DND-41 (cell line): ENCODE measurements at regions not wholly inside any gene's neighbourhood (a gene's known extent, or its start where the extent isn't known, plus 50 kb on each side); places are given as distances from the start of the nearest gene placed in this dataset.

Experiments
- ATAC-seq: fragments of 200-7000 bp; cut with Tn5 transposase; 3 replicates; pipeline ENCODE4 v1.9.1; 2021; ENCODE audit warnings: low read depth; ENCODE audit not compliant: insufficient read depth
- DNase-seq: peaks from one replicate; pipeline ENCODE4 v3.0.0-alpha.2; 2020
- H2AFZ ChIP-seq: 2 replicates; pipeline ENCODE4 v1.6.0; 2012; ENCODE audit warnings: low read depth, low read length
- H3K27ac ChIP-seq: 2 replicates; pipeline ENCODE4 v1.5.1; 2012; ENCODE audit warnings: low read length, inconsistent platforms
- H3K27me3 ChIP-seq: fragments of 200-600 bp; sonication (generic); 2 replicates; pipeline ENCODE4 v1.6.0; 2012; ENCODE audit warnings: low read length, mild to moderate bottlenecking, inconsistent platforms; ENCODE audit not compliant: insufficient read depth, poor library complexity
- H3K36me3 ChIP-seq: 2 replicates; pipeline ENCODE4 v1.5.1; 2012; ENCODE audit warnings: low read length, inconsistent platforms; ENCODE audit not compliant: insufficient read depth
- H3K4me1 ChIP-seq: 2 replicates; pipeline ENCODE4 v1.5.1; 2012; ENCODE audit warnings: mild to moderate bottlenecking, low read length; ENCODE audit not compliant: insufficient read depth
- H3K4me2 ChIP-seq: 2 replicates; pipeline ENCODE4 v1.6.0; 2012; ENCODE audit warnings: mild to moderate bottlenecking, moderate library complexity, low read length, inconsistent platforms; ENCODE audit not compliant: insufficient read depth
- H3K4me3 ChIP-seq, 2 experiments: fragments of 200-600 bp in 1 of 2; shearing (Covaris generic) in 1 of 2; 2 replicates each; pipeline ENCODE4 v1.5.1; 2012 to 2016; ENCODE audit warnings: inconsistent platforms in 2 of 2, low read length in 2 of 2, mild to moderate bottlenecking in 2 of 2, low read depth in 1 of 2, moderate library complexity in 1 of 2
- H3K79me2 ChIP-seq: 2 replicates; pipeline ENCODE4 v1.6.0; 2012; ENCODE audit warnings: low read length, inconsistent platforms; ENCODE audit not compliant: insufficient read depth
- H3K9ac ChIP-seq: 2 replicates; pipeline ENCODE4 v1.6.0; 2012; ENCODE audit warnings: low read depth, mild to moderate bottlenecking, inconsistent platforms, low read length, moderate library complexity
- H3K9me3 ChIP-seq: 2 replicates; pipeline ENCODE4 v1.5.1; 2012; ENCODE audit warnings: low read length, moderate library complexity, mild to moderate bottlenecking, inconsistent platforms; ENCODE audit not compliant: insufficient read depth, severe bottlenecking
- H4K20me1 ChIP-seq: 2 replicates; pipeline ENCODE4 v1.6.0; 2012; ENCODE audit warnings: low read length; ENCODE audit not compliant: insufficient read depth
- EZH2 ChIP-seq: IDR thresholded peaks from 3 replicates; pipeline ENCODE4 v1.6.1; 2012; ENCODE audit warnings: borderline replicate concordance, low read depth, mild to moderate bottlenecking, moderate library complexity, low read length, inconsistent platforms; ENCODE audit not compliant: severe bottlenecking
- TF ChIP-seq, protein P1 (sequence below): IDR thresholded peaks from 2 replicates; pipeline ENCODE4 v1.5.1; 2012; ENCODE audit warnings: borderline replicate concordance, low read length, moderate library complexity, mild to moderate bottlenecking; ENCODE audit not compliant: poor library complexity, severe bottlenecking; ENCODE audit errors: extremely low read depth

DNA sequence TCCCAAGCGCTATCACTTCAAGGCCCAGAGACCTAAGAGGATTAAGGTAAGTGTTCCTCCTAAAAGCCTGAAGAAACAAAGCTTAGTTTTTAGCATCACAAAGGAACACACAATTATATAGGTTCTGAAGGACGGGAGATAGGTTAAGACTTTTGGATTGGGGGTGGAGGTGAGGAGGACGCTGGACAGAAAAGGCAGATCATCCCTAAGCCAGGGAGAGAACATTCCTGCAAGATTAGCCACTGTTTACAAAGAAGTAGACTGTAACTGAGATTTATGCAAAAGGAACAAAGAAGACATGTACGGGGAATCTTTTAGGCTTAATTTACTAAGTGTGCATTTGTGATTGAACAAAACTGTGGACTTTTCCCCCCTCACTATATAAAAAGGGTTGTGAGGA lies 184.1 kb upstream of the IRX5 start:
- H4K20me1 ChIP-seq = no peaks in the 10 kb centered on the region
- no peaks in the 10 kb centered on the region for H3K9me3 ChIP-seq
- no peak overlapping the region for H2AFZ ChIP-seq
- H3K4me1 ChIP-seq = no peaks in the 10 kb centered on the region
- no peak overlapping the region for H3K4me2 ChIP-seq
- H3K79me2 ChIP-seq = no peaks in the 10 kb centered on the region
- no peak overlapping the region for H3K27ac ChIP-seq
- H3K9ac ChIP-seq = no peak overlapping the region
- no peak for ATAC-seq
- no peaks in the 10 kb centered on the region for H3K36me3 ChIP-seq
- TF ChIP-seq, protein P1, sequence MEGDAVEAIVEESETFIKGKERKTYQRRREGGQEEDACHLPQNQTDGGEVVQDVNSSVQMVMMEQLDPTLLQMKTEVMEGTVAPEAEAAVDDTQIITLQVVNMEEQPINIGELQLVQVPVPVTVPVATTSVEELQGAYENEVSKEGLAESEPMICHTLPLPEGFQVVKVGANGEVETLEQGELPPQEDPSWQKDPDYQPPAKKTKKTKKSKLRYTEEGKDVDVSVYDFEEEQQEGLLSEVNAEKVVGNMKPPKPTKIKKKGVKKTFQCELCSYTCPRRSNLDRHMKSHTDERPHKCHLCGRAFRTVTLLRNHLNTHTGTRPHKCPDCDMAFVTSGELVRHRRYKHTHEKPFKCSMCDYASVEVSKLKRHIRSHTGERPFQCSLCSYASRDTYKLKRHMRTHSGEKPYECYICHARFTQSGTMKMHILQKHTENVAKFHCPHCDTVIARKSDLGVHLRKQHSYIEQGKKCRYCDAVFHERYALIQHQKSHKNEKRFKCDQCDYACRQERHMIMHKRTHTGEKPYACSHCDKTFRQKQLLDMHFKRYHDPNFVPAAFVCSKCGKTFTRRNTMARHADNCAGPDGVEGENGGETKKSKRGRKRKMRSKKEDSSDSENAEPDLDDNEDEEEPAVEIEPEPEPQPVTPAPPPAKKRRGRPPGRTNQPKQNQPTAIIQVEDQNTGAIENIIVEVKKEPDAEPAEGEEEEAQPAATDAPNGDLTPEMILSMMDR = no peak
- TF ChIP-seq EZH2 = no peak
- H3K4me3 ChIP-seq = no peak overlapping the region
- DNase-seq = no peak
- peaks cover 7% of the 10 kb centered on the region for H3K27me3 ChIP-seq

DNA sequence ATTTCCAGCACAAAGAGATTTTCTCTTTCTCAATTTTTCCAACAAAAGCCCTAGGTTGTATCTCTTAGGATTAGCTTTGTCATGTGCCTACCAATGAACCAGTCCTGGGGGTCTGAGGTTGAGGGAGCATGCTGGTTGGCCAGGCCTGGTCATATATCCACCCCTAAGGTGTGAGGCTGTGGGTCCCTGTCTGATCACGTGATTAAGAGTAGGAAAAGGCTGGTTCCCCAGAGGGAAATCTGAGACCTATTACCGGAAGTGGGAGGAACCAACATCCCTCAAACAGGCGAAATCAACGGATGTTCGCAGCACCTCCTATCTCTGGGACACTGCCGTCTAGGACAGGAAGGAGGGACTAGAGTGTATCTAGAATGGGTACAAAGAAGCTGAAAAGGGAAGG lies 185.7 kb upstream of the IRX5 start:
- DNase-seq (no peak), ATAC-seq (no peak)
- Histone ChIP-seq H4K20me1 (no peaks in the 10 kb centered on the region), H3K4me3 (no peak overlapping the region), H3K27me3 (peaks cover 7% of the 10 kb centered on the region), H3K9me3 (no peaks in the 10 kb centered on the region), H3K4me2 (no peak overlapping the region), H3K79me2 (no peaks in the 10 kb centered on the region), H3K9ac (no peak overlapping the region), H2AFZ (no peak overlapping the region), H3K27ac (no peak overlapping the region), H3K36me3 (no peaks in the 10 kb centered on the region), H3K4me1 (no peaks in the 10 kb centered on the region)
- TF ChIP-seq, protein P1 = no peak
- no peak for TF ChIP-seq EZH2

- Histone ChIP-seq H3K9me3 (no peaks in the 10 kb centered on the region), H3K4me2 (no peak overlapping the region), H2AFZ (no peak overlapping the region), H3K27me3 (no peaks in the 10 kb centered on the region), H4K20me1 (no peaks in the 10 kb centered on the region), H3K4me3 (no peak overlapping the region), H3K36me3 (no peaks in the 10 kb centered on the region), H3K79me2 (no peaks in the 10 kb centered on the region), H3K27ac (no peak overlapping the region), H3K9ac (no peak overlapping the region), H3K4me1 (no peaks in the 10 kb centered on the region)
- no peak for TF ChIP-seq EZH2
- TF ChIP-seq, protein P1 = no peak
- no peak for DNase-seq
- ATAC-seq = no peak
These were observed 188.2 kb upstream of the IRX5 start for GRCh38 chr16:54742436-54742835.

- no peak for DNase-seq
- H3K36me3 ChIP-seq = no peaks in the 10 kb centered on the region
- H3K4me3 ChIP-seq = no peak overlapping the region
- no peak overlapping the region for H3K9ac ChIP-seq
- TF ChIP-seq, protein P1 = no peak
- no peaks in the 10 kb centered on the region for H3K79me2 ChIP-seq
- no peaks in the 10 kb centered on the region for H3K4me1 ChIP-seq
- no peak overlapping the region for H3K4me2 ChIP-seq
- no peak overlapping the region for H3K27ac ChIP-seq
- no peak for ATAC-seq
- H3K27me3 ChIP-seq = no peaks in the 10 kb centered on the region
- H3K9me3 ChIP-seq = no peaks in the 10 kb centered on the region
- no peaks in the 10 kb centered on the region for H4K20me1 ChIP-seq
- H2AFZ ChIP-seq = no peak overlapping the region
These were observed 191.3 kb upstream of the IRX5 start for GRCh38 chr16:54739381-54739780.
